ENCODE measurements at regions not wholly inside any gene's neighbourhood (a gene's known extent, or its start where the extent isn't known, plus 50 kb on each side); places are given as distances from the start of the nearest gene placed in this dataset.
"Not testable (repeated sequence)": the region's sequence is repeated elsewhere in the genome, so short reads cannot be mapped to it uniquely, and the experiment has no call there.

GRCh38 chr11:88061111-88061510, 114.1 kb downstream of the RAB38 start:
- DNase-seq, result no peak

- no peak for DNase-seq
These were observed 115.9 kb downstream of the RAB38 start for GRCh38 chr11:88059326-88059725.

DNA sequence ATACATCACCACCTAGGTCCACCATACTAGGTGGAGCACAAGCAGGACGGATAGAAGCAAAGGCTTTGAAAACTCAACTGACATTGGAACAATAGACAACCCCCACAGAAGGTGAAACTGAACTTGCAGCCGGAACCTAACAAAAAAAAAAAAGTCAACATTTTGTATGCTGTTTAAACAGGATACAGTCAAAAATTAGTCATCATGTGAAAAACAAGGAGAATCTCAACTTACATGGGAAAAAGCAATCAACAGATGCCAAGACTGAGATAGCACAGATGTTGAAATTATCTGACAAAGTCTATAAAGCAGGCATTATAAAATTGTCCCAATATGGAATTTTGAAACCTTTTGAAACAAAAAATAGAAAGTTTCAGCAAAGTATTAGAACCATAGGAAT, 123.8 kb downstream of the RAB38 start:
- no peak for DNase-seq

DNA sequence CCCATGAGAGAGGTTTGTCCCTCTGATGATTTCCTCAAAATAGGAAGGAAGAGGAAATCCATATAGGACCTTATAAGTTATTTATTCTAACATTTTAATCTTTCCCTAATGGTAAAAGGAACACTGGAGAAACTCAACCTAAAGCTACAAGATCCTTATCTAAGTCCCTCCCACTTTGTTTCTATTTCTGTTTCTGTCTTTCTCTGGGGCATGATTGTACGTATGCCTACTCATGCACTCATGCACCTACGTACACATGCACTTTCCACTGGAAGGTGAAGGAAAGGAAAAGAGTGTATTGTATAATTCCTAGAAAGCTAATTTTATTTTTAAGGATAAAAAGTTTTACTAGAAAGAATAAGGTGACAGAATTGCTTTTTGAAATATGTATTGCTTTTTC, 125.0 kb downstream of the RAB38 start:
- no peak for DNase-seq

DNA sequence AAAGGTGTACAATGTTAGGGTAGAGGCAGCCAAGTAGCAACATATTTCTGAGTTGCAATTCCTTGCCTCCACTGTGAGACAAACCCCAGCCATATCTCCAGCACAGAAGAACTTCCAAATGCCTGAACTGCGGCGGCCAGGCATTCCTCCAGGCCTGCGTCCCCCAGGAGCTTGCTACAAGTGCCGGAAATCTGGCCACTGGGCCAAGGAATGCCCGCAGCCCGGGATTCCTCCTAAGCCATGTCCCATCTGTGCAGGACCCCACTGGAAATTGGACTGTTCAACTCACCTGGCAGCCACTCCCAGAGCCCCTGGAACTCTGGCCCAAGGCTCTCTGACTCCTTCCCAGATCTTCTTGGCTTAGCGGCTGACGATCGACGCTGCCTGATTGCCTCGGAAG, 130.0 kb downstream of the RAB38 start:
- DNase-seq, result not testable (repeated sequence)

DNA sequence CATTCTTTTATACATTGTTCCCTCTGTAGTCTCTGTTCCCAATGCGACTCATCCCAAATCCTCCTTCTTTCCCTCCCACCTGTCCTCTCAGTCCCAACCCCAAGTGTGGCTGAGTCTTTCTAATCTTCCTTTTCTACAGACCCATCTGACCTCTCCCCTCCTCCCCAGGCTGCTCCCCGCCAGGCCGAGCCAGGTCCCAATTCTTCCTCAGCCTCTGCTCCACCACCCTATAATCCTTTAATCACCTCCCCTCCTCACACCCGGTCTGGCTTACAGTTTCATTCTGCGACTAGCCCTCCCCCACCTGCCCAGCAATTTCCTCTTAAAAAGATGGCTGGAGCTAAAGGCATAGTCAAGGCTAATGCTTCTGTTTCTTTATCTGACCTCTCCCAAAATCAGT, 130.6 kb downstream of the RAB38 start:
- not testable (repeated sequence) for DNase-seq

DNA sequence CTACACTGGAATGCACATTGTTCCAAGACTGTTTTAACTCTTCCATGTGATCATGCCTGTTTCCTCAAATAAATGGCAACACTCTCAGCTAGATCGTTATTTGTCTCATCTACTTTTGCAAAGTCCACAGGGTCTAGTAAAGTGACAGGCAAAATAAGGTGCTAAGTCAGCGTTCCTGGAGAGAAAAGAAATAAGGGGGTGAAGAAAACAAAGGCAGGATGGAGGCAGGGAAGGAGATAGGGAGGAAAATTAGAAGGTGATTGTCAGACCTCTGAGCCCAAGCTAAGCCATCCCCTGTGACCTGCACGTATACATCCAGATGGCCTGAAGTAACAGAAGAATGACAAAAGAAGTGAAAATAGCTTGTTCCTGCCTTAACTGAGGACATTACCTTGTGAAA, 132.1 kb downstream of the RAB38 start:
- no peak for DNase-seq

- no peak for DNase-seq
These were observed 132.6 kb downstream of the RAB38 start for GRCh38 chr11:88042647-88043046.

GRCh38 chr11:88042238-88042637, 133.0 kb downstream of the RAB38 start:
- no peak for DNase-seq

DNA sequence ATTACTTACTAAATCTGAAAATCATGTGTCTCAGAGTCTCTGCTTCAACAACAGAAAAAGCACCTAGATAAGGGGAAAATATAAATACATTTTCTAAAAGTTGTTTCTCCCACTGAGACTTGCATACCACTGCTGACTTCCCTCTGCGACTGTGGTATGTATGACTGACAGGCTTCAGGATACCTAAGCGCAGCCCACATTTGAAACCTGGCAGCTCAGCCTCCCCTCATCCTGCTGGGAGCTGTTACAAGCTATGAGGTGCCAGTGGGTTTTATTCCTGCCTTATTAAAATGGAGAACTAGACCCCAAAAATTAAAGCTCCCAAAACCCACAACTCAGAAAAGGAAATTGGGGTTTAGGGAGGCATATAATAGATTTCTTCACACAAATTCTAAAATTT, 133.6 kb downstream of the RAB38 start:
- no peak for DNase-seq

- DNase-seq, result no peak
These were observed 135.1 kb downstream of the RAB38 start for GRCh38 chr11:88040148-88040496.

GRCh38 chr11:88039476-88040147, 135.6 kb downstream of the RAB38 start:
- no peak for DNase-seq

DNA sequence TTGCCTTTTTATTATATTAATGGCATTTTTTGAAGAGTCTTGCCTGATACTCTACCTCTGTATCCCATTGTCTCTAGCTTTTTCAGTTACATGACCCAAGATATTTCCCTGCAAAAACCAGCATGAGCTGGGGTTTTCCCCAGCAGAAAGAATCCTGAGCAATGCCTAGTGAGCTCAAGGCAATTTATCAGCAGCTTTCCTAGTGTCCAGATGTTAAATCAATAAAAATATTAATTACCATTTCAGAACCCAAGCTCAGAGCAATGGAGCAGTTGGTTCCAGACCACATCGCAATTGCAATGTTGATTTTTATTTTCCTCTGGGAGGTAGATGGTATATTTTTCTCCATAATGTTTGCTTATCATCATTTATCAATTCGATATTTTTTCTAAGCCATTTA, 137.2 kb downstream of the RAB38 start:
- DNase-seq, result no peak

GRCh38 chr11:88036701-88037100, 138.5 kb downstream of the RAB38 start:
- no peak for DNase-seq

DNA sequence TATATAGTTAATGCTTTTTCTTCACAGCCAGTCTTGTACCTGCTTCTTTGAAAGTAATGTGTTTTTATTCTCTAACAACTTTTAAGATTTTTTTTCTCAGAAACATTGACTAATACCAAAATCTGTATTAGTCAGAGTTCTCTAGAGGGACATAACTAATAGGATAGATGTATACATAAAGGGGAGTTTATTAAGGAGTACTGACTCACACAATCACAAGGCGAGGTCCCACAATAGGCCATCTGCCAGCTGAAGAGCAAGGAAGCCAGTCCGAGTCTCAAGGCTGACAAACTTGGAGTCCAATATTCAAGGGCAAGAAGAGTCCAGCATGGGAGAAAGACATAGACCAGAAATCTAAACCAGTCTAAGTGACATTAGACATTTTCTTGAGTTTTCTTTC, 140.0 kb downstream of the RAB38 start:
- DNase-seq, result no peak

DNA sequence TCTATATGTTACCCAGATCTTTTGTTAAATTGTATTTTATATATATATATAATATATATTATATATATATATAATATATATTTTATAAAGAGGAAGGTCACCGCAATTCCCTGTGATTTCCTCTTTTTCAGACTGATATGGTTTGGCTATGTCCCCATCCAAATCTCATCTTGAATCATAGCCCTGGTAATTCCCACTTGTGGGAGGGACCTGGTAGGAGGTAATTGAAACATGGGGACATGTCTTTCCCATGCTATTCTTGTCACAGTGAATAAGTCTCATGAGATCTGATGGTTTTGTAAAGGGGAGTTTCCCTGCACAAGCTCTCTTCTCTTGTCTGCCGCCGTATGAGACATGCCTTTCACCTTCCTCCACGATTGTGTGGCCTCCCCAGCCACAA, 157.6 kb downstream of the RAB38 start:
- no peak for DNase-seq

- peak; percentile 64 for DNase-seq
These were observed 158.7 kb downstream of the RAB38 start for GRCh38 chr11:88016392-88017170.

DNA sequence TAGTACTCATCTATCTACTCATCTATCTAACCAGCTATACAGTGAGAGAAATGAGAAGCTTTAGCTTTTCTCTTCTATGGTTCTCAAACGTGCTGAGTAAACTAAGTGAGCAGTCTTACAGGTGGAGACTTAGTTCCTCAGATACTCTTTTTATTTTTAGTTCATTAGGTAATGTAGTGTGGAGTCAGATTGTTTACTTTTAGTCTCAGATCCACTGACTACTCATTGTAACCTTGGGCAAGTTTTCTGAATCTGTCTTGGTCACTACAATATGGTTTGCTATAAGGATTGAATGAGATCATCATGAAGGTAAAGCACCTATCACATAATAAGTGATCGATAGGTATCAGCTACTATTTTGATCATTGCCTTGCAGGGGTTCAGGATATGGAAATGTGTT, 160.1 kb downstream of the RAB38 start:
- no peak for DNase-seq

GRCh38 chr11:88013508-88014065, 161.7 kb downstream of the RAB38 start:
- no peak for DNase-seq

DNA sequence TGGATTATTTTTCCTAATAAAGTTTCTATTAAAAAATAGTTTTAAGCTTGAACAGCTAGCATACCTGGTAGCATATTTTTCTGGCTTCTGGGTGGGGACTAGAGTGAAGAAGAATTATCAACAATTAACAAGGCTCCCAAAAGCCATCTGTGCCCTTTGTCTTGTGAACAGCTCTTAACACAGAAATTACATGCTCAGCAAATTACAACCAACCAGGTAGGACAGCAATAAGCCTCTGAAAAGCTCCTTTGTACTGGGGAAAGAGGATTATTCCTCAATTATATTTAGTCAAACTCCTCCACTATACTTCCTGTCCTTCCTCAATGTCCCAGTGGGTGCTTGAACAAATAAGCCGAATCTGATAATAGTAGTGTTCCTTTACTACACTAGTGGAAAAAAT, 162.8 kb downstream of the RAB38 start:
- no peak for DNase-seq

- no peak for DNase-seq
These were observed 199.2 kb downstream of the RAB38 start for GRCh38 chr11:87976009-87976408.

- DNase-seq, result no peak
These were observed 200.4 kb downstream of the RAB38 start for GRCh38 chr11:87974797-87975196.

DNA sequence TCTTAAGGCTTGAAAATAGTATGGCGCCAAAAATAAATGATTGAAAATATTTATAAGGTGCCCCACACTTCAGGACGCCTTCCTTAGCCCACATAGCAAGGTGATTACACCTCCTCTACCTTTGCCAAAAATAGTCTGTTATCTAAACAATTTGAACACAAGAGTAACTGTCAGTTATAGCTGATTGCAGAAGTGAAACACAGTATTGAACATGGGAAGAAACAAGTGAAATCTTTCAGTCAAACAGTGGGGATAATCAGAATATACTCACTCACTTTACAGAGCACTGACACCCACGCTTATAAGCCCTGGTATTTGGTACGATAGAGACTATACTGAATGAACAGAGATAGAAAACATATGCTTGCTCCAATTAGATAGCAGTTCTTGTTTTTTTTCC, 203.1 kb downstream of the RAB38 start:
- DNase-seq, result no peak

DNA sequence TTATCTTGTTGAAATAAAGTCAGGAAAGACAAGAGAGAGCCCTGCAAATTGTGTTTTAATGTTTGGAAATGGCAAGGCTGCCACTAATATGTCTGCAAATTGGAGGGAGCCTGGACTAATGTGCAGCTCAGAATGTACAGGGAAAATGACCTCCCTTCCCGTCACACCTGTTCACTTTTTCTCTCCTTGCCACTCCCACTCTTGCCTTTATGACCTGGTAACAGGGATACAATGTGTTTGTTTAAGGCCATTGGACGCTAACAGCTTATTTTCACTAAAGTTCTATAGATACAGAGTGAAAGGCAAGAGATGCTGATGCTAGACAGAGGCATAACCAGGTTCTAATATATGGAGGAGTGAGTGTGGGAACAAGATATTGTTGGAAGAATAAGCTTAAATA, 203.9 kb downstream of the RAB38 start:
- no peak for DNase-seq

DNA sequence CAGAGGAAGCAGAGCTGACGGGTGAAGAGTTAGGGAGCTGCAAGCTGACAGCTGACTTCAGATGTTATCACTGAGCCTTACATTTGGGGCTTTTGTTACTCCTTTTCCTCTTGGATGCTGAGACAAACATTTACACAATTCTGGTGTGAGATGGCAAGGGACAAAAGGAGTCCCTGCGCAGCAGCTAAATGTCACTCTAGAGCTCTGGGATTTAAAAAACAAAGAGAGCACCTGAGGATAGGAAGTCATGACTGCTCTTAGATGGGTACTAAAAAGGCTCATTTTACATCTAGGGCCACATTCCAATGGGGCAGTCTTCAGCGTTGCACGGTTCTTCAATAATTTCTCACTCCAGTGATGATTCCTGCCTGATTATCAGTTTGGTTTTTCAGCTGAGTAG, 204.5 kb downstream of the RAB38 start:
- no peak for DNase-seq
